HG03342 (cell line): ENCODE measurements at regions not wholly inside any gene's neighbourhood (a gene's known extent, or its start where the extent isn't known, plus 50 kb on each side); places are given as distances from the start of the nearest gene placed in this dataset.

Experiments used
- ATAC-seq: cut with Tn5 transposase; IDR thresholded peaks from one replicate; pipeline ENCODE4 v1.9.1; 2021; ENCODE audit warnings: mild to moderate bottlenecking, moderate library complexity; ENCODE audit not compliant: unreplicated experiment

DNA sequence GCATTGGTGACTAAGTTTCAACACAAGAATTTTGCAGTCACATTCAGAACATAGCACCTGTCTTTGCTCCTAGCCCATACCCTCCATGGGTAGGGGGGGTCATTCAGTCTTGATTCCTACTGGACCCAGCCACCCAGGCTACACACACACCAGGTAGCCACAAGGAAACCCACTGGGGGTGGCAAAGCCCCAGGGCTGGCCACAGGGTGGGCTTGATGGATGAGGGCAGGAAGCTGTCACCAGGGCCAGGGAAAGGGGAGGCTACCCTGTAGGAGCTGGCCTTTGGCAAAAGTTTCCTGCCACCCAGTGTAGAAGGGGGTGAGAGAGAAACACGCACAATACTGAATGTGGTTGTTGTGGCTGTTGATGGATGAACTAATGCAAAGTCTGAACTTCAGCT lies 74.5 kb upstream of the NKX1-1 start:
- no peak for ATAC-seq

DNA sequence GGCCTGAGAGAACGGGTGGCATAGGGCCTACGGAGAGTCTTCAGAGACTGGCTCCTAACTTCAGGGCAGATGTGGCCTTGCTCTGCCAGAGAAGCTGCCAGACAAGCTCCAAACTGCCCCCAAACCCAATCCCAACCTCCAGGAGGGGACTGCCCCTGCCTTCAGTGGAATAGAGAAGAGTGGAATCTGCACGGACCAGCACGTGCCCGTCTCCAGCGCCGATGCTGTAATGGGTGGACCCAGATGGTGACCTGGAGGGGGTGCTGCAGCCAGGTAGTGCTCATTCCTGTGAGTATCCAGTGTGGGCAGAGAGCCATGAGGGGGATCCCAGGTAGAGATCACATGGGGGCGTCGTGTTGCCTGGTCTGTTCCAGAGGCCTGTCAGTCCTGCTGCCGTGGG lies 73.2 kb upstream of the NKX1-1 start:
- ATAC-seq: no peak

DNA sequence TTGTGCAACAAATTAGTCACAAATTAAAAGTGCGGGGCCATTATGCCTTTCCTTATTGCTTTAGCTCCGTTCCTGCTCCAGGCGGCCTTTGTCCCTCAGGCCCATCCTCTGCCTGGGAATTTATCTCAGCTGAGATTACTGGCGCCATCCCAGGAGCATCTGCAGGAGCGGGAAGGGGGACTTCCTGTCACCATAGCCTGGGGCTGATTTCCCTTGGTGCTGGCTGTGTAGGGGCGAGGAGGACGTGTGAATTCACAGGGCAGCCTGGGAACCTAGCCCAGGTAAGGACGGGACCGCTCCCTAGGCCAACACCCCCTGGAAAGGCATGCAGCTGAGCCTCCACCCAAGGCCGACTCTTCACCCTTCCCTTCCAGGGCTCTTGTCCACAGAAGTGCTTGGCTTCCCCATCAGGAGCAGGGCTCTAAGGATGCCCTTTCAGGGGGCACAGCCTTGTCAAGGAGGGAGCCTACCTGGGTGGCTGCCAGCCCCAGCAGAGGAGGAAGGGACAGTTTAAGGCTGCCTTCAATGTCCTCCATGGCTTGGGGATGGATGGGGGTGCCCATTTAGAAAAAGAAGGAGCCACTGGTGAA lies 72.6 kb upstream of the NKX1-1 start:
- ATAC-seq: no peak

DNA sequence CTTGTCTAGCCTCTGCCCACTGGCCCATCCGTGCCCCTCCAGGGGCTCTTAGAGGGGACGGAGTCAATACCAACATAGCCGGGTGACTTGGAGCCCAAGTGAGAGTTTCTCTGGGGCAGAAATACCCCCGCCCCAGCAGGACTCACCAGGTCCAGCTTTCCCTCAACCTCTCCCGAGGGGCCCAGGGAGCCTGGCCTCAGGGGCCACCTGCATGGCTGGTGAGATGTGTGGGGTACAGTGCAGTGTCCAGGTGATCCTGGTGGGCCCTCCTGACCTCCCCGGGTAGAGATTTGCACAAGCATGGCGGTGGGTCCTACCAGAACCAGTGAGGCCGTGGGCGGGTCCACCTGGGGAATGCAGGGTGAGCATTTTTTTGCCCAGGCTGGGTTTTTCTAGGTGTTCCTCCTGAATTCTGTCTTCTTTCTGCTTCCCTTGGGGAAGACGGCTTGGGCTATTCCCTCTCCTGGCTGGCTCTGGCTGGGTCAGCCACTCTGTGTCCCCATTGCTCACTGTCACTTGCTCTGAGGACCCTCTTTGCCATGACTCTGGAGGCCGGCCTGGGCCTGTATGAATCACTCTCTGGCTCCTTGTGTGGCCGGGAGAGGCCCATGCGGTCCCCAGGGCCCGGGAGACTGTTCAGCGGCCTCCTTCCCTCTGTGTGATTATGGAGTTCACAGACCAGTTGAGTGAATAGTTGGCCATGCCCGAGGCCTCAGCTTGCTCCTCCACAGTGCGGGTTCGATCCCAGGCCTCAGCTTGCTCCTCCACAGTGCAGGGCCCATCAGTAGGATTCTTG lies 71.0 kb upstream of the NKX1-1 start:
- ATAC-seq: no peak

DNA sequence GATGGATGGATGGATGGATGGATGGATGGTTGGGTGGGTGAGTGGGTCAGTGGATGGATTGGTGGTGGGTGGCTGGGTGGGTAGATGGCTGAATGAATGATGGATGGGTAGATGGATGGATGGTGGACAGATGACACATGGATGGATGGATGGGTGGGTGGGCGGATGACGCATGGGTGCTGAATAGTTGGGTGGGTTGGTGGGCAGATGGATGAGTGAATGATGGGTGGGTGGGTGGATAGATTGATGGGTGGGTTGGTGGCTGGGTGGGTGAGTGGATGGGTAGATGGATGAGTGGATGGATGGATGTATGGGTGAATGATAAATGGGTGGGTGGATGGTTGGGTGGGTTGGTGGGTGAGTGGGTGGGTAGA lies 69.9 kb upstream of the NKX1-1 start:
- no peak for ATAC-seq

DNA sequence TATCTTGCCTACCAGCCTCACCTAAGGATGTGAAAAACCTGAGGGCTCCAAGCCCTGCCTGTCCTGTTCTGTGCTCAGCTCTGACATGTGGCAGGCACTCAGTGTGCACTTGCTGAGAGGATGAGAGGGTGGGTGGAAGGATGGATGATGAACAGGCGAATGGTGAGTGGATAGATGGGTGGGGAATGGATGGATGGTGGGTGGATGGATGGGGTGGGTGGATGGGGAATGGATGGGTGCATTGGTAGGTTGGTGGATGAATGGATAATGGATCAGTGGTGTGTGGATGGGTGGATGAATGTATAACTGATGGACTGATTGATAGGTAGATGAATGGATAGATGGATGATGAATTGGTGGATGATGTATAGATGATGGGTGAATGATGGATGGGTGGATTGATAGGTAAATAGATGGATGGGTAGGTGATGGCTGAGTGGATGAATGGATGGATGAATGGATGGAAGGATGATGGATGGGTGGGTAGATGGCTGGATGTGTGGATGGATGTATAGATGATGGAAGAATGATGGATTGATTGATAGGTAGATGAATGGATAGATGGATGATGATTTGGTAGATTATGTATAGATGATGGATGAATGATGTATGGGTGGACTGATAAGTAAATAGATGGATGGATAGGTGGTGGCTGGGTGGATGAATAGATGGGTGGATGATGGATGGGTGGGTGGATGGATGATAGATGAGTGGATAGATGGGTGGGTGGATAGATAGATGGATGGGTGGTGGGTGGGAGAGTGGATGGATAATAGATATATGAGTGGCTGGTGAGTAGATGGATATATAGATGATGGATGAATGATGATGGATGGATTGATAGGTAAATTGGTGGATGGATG lies 69.3 kb upstream of the NKX1-1 start:
- no peak for ATAC-seq

DNA sequence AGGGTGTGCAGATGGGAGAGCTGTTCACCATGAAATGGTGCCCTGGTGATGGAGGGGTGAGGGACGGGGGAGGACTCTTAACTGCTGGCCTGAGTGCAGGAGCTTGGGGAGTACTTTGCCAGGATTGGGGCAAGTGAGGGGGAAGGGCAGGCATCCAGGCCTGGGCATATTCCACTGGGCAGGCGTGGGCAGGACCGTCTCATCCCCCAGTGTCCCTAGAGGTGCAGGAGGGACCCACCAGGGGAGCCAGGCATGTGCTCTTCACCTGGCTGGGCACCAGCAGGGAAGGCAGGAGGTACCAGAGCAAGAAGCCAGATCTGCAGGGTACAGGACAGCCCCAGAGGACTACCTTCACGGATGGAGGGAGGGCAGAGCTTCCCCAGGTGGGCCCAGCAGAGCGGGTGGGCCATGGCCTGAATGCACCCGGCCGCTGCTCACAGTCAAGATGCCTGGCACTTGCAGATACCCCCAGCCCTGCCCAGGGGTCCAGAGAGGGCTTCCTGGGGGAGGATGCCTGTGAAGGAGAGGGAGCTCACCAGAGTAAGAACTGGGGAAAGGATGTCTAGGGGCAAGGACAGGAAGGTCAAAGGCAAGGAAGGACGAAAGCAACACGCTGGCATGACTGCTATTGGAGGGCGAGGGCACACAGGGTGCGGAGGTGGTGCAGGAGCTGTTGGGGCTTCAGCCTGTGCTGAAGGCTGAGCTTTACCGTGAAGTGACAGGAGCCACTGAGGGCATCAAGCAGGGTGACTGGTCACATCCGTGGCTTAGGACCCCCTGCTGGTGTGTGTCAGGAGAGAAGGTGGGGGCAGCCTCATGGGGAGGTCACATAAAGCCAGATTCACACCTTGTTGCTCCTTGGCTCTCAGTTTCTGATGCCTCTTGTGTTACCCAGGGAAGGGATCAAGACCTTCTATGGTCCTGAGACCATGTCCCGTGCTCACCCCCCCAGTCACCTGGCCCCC lies 68.2 kb upstream of the NKX1-1 start:
- ATAC-seq: no peak

DNA sequence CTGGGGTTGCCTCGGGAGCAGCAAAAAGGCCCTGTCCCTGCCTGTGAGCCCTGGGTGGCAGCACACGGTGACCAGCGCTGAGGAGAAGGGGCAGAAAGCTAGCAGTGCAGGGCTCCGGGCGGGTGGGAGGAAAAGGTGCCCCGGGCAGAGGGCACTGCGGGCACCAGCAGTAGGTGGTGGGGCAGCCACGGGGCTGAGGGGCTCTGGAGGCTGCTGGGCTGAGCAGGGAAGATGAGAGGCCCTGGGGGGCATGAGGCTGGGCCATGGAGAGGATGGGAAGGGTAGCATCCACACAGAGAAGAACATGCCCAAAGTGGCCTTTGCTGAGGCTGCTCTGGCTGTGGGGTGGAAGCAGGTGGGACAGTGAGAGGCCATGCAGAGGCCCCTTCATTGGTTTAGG lies 67.5 kb upstream of the NKX1-1 start:
- ATAC-seq: no peak

DNA sequence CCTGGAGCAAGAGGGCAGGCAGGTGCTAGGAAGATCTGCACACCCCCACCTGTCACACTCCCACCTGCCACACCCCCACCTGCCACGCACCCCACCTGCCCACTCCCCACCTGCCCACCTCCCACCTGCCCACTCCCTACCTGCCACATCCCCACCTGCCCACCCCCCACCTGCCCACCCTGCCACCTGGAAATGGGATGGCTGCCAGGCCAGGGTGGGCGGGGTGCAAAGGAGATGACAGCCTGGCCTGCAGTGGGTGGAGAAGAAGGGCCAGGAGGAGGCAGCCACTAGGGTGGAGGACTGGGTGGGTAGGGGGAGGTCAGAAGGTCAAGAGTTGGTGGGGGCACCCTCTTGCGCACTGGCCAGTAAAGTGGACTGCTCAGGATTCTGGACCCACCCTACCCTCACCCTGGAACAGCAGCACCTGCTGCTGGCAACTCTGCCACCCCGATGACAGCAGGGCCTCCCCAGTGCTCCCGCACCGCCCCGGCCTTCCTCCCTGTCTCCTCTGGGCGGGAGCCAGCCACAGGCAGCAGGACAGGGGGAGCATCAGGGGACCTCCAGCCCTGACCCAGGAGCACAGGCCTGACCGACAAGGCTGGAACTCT lies 66.8 kb upstream of the NKX1-1 start:
- ATAC-seq: no peak

DNA sequence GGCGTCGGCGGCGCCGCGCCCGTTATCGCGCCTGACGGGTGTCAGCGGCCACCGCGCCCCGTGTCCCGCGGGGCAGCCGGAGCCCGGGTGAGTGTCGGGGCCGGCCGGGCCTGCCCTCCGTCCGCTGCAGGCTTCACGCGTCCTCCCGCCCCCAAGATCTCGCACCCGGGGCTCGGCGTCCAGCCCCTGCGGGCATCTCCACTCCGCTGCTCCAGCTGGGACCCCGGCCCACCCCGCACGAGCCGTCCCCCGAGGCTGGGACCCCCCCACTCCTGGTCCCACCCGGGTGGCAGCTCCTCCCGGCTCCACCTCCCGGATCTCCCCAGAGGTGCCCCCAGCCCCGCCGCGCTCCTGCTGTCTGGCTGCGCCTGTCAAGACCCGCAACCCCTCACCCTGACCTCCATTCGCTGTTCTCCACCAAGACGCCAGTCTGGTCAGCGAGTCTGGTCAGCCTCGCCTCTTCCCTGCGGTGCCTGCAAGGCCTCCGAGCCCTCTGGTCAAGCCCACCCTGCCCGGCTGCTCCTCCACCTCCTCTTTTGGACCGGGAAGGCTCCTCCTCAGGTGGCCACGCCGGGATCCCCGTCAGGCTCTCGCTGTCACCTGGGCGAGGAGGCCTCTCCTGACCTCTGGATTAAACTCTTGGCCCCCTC lies 66.0 kb upstream of the NKX1-1 start:
- no peak for ATAC-seq

DNA sequence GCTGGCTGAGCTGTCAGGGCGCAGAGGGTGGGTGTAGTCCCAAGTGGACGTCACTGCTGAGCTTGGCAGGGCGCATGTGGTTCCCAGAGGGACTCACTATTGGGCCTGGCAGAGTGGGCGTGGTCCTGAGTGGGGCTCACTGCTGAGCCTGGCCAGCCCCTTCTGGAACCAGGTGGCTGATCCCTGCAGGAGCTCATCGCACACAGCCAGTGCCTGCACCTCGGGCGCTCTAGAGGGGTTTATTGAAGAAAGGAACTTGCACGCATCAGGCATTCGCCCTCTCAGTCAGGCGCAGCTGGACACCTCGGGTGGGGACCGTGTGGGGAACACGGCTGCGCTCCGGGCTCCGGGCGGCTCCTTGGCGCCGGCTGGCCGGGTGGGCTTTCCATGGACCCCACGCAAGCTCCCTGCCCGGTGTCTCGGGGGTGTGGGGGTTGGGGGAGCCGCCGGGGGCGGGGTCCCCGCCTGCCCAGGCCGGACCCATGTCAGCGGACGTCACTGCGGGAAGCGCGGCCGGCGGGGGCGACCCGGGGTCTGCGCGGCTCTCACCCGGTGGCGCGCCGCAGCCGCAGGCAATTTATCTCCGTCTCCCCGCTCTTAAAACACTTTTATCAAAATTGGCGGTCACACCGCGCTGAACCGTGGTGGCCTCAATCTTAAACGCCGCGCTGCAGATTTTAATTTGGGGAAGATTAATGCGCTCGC lies 65.4 kb upstream of the NKX1-1 start:
- no peak for ATAC-seq

DNA sequence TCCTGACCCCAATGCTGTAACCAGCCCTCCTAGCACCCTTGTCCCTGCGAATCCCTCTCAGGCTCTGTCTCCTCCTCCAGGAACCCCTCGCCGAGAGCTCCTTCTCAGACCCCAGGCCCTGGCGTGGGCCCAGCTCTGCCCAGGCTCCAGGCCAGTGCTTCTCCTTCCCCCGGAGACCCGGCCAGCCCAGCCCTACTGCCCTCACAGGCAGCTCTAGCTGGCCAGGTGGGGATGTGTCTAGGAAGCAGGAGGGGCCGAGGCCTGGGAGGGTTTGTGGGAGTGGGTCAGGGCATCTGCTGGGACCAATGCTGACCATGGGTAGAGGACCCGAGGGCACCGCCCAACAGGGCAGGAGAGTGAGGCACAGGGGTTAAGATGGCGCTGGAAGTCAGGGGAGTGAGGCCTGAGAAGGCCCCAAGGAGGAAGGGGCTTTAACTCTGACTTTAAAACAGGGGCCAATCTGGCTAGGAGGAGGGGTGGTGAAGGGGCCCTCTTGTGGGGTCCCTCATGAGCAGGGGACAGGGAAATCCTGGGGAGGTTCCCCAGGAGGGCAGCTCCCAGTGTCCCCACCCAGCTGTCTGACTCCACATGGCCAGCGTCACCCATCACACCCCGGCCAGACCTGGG lies 64.7 kb upstream of the NKX1-1 start:
- ATAC-seq: no peak

DNA sequence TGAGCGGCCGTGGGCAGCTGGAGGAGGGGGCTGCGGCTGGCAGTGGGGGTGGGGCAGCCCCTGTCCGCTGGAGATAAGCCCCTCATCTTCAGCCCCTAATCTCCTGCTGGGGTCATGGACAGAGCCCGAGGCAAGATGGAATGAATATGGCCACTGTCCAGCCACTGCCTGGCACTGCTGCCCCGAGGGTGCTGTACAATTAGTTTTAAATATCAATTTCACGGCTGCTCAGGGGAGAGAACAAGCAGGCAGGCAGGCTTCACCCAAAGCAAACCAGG lies 64.1 kb upstream of the NKX1-1 start:
- no peak for ATAC-seq

DNA sequence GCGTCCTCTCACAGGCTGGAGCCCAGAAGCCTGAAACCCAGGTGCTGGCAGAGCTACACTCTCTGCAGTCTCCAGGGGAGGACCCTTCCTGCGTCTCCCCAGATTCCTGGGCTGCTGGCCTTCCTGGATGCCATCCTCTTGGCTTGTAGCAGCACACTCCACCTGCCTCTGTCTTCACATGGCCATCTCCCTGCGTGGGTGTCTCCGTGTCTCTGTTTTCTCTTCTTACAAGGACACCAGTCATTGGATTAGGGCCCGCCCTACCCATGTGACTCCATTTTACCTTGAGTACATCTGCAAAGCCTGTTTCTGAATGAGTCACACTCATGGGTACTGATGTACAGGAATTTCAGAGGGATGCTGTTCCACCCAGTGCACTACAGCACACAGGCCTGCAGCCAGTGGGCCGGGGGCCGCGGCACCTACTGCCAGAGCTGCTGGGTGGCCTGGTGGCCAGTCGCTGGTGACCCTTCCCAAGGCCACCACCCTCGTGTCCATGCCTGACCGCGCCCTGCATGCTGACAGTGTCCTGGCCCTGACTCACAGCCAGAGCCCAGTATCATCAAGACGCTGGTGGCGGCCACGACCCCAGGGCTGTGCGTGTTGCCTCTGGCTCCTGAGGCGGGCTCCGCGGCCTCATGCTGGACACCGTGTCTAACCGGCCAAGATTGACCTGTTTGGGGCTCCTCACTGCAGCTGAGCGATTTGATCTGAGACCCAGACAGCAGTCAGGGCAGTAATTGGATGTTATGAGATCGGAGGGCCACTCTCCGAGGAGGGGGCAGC lies 63.6 kb upstream of the NKX1-1 start:
- ATAC-seq: no peak

DNA sequence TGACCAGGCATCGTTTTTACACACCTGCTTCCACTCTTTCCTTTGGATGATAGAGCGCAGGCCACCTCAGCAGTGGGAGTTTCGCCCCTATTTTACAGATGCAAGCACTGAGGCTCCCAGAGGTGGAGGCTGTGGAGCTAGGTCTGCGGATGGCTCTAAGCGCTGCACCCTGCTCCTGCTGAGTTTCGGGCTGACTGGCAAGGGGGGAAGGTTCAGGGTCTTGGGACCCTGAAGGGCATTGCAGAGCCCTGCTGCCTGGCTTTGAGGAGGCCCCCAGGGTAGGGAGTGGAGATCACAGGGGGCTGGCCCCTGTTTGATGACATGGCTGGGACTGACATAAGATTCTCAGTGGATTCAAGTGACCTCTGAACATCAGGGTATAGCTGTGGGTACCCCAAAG lies 62.8 kb upstream of the NKX1-1 start:
- no peak for ATAC-seq

DNA sequence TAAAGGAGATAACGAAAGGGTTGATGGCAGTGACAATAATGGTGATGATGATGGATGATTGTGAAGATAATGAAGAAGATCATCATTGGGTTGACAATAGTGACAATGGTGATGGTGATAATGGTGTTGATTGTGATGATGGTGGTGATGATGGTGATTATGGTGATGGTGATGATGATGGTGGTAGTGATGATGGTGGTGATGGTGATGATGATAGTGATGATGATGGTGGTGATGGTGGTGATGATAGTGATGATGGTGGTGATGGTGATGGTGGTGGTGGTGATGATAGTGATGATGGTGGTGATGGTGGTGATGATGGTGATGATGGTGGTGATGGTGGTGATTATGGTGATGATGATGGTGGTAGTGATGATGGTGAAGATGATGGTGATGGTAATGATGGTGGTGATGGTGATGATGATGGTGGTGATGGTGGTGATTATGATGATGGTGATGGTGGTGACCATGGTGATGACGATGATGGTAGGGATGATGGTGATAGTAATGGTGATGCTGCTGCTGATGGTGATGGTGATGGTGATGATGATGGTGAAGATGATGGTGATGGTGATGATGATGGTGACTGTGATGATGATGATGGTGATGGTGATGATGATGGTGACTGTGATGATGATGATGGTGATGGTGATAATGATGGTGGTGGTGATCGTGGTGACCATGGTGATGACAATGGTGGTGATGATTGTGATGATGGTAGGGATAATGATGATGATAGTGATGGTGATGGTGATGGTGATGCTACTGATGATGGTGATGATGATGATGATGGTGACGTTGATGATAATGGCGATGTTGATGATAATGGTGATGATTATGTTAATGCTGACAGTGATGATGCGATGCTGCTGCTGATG lies 61.6 kb upstream of the NKX1-1 start:
- ATAC-seq: no peak

DNA sequence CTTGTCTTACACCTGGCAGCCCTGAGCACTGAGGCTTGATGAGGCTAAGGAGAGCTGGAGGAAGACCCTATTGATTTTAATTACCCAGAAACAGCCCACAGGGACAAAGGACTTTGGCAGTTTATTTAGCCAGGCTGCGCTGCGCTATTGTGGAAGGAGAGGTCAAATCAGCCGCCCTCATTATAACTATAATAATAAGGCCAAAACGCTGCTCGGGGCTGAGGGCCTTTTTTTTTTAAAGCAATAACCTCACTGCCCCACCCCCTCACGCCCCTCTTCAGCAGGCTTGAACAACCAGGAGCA lies 60.6 kb upstream of the NKX1-1 start:
- ATAC-seq: no peak
